Activated CD4-positive, alpha-beta T cell treated with anti-CD3 and anti-CD28 coated beads, Interleukin-2, amount 10 ng/mL, durations not matched to agents 24 days and 14 days (primary cell): ENCODE measurements at regions not wholly inside any gene's neighbourhood (a gene's known extent, or its start where the extent isn't known, plus 50 kb on each side); places are given as distances from the start of the nearest gene placed in this dataset.

Source experiments
- DNase-seq: peaks from one replicate; pipeline ENCODE4 v3.0.0; 2022
- H3K27ac Mint-ChIP-seq: one replicate; pipeline ENCODE4 v1.8.0; 2022; ENCODE audit warnings: mild to moderate bottlenecking, mixed read lengths
- H3K27me3 Mint-ChIP-seq: one replicate; pipeline ENCODE4 v1.8.0; 2022; ENCODE audit warnings: mixed read lengths
- H3K36me3 Mint-ChIP-seq: one replicate; pipeline ENCODE4 v1.8.0; 2022; ENCODE audit warnings: low read depth, mild to moderate bottlenecking, mixed read lengths
- H3K4me1 Mint-ChIP-seq: one replicate; pipeline ENCODE4 v1.8.0; 2021; ENCODE audit warnings: mixed read lengths
- H3K4me3 Mint-ChIP-seq: one replicate; pipeline ENCODE4 v1.8.0; 2022; ENCODE audit warnings: mild to moderate bottlenecking, moderate library complexity, mixed read lengths
- H3K9me3 Mint-ChIP-seq: one replicate; pipeline ENCODE4 v1.8.0; 2021; ENCODE audit warnings: mixed read lengths
- intact Hi-C: fragments of 100-400 bp; cut with micrococcal nuclease; formaldehyde crosslinking; loops from one replicate; pipeline ENCODE4 v1.15.1; 2023

- H3K4me1 Mint-ChIP-seq, result no peaks in the 10 kb centered on the region
- DNase-seq, result no peak
- H3K9me3 Mint-ChIP-seq, result no peaks in the 10 kb centered on the region
- H3K27me3 Mint-ChIP-seq, result no peaks in the 10 kb centered on the region
- intact Hi-C loops, result no loop called here
- no peak overlapping the region for H3K27ac Mint-ChIP-seq
- H3K36me3 Mint-ChIP-seq, result no peaks in the 10 kb centered on the region
- no peak overlapping the region for H3K4me3 Mint-ChIP-seq
Measured at GRCh38 chr3:88640581-88640980, 466.8 kb upstream of the EPHA3 start.

- H3K36me3 Mint-ChIP-seq, result no peaks in the 10 kb centered on the region
- no peak overlapping the region for H3K4me3 Mint-ChIP-seq
- H3K27ac Mint-ChIP-seq, result no peak overlapping the region
- intact Hi-C loops, result no loop called here
- H3K9me3 Mint-ChIP-seq, result no peaks in the 10 kb centered on the region
- H3K4me1 Mint-ChIP-seq, result no peaks in the 10 kb centered on the region
- DNase-seq, result no peak
- no peaks in the 10 kb centered on the region for H3K27me3 Mint-ChIP-seq
Measured at GRCh38 chr3:88641033-88641604, 466.3 kb upstream of the EPHA3 start.

GRCh38 chr3:88657459-88657858 lies 450.0 kb upstream of the EPHA3 start:
- H3K27me3 Mint-ChIP-seq, result no peaks in the 10 kb centered on the region
- no peaks in the 10 kb centered on the region for H3K36me3 Mint-ChIP-seq
- no peak overlapping the region for H3K4me3 Mint-ChIP-seq
- DNase-seq, result no peak
- peaks cover 4% of the 10 kb centered on the region for H3K9me3 Mint-ChIP-seq
- intact Hi-C loops, result no loop called here
- no peaks in the 10 kb centered on the region for H3K4me1 Mint-ChIP-seq
- H3K27ac Mint-ChIP-seq, result no peak overlapping the region

GRCh38 chr3:88661433-88661824 lies 446.0 kb upstream of the EPHA3 start:
- no peak for DNase-seq
- H3K4me3 Mint-ChIP-seq, result no peak overlapping the region
- no peaks in the 10 kb centered on the region for H3K4me1 Mint-ChIP-seq
- peaks cover 4% of the 10 kb centered on the region for H3K9me3 Mint-ChIP-seq
- no peak overlapping the region for H3K27ac Mint-ChIP-seq
- intact Hi-C loops, result no loop called here
- H3K36me3 Mint-ChIP-seq, result no peaks in the 10 kb centered on the region
- H3K27me3 Mint-ChIP-seq, result no peaks in the 10 kb centered on the region

GRCh38 chr3:88668180-88668579 lies 439.2 kb upstream of the EPHA3 start:
- no peak overlapping the region for H3K27ac Mint-ChIP-seq
- H3K36me3 Mint-ChIP-seq, result no peaks in the 10 kb centered on the region
- H3K27me3 Mint-ChIP-seq, result no peaks in the 10 kb centered on the region
- no peak overlapping the region for H3K4me3 Mint-ChIP-seq
- no peak for DNase-seq
- intact Hi-C loops, result no loop called here
- no peaks in the 10 kb centered on the region for H3K4me1 Mint-ChIP-seq
- H3K9me3 Mint-ChIP-seq, result no peaks in the 10 kb centered on the region

- Mint-ChIP-seq H3K36me3 (no peaks in the 10 kb centered on the region), H3K9me3 (no peaks in the 10 kb centered on the region), H3K27me3 (no peaks in the 10 kb centered on the region), H3K27ac (no peak overlapping the region), H3K4me1 (no peaks in the 10 kb centered on the region), H3K4me3 (no peak overlapping the region)
- no peak for DNase-seq
- intact Hi-C loops, result no loop called here
Measured at GRCh38 chr3:88671573-88671972, 435.8 kb upstream of the EPHA3 start.

- no peaks in the 10 kb centered on the region for H3K36me3 Mint-ChIP-seq
- H3K9me3 Mint-ChIP-seq, result no peaks in the 10 kb centered on the region
- H3K27ac Mint-ChIP-seq, result no peak overlapping the region
- no peaks in the 10 kb centered on the region for H3K27me3 Mint-ChIP-seq
- no peaks in the 10 kb centered on the region for H3K4me1 Mint-ChIP-seq
- no peak for DNase-seq
- no peak overlapping the region for H3K4me3 Mint-ChIP-seq
- intact Hi-C loops, result no loop called here
Measured at GRCh38 chr3:88677298-88677697, 430.1 kb upstream of the EPHA3 start.

GRCh38 chr3:88678747-88679146 lies 428.7 kb upstream of the EPHA3 start:
- Mint-ChIP-seq H3K9me3 (no peaks in the 10 kb centered on the region), H3K4me1 (no peaks in the 10 kb centered on the region), H3K27me3 (no peaks in the 10 kb centered on the region)

GRCh38 chr3:88690287-88690686 lies 417.1 kb upstream of the EPHA3 start:
- Mint-ChIP-seq H3K27ac (no peak overlapping the region), H3K36me3 (no peaks in the 10 kb centered on the region), H3K9me3 (no peaks in the 10 kb centered on the region), H3K4me3 (no peak overlapping the region), H3K27me3 (no peaks in the 10 kb centered on the region), H3K4me1 (no peaks in the 10 kb centered on the region)
- intact Hi-C loops, result no loop called here
- no peak for DNase-seq

More at GRCh38 chr3:88678747-88679146, 428.7 kb upstream of the EPHA3 start:
- no peak for DNase-seq
- H3K27ac Mint-ChIP-seq, result no peak overlapping the region
- intact Hi-C loops, result no loop called here
- H3K4me3 Mint-ChIP-seq, result no peak overlapping the region
- no peaks in the 10 kb centered on the region for H3K36me3 Mint-ChIP-seq

- Mint-ChIP-seq H3K4me1 (no peaks in the 10 kb centered on the region), H3K36me3 (no peaks in the 10 kb centered on the region), H3K27ac (no peak overlapping the region), H3K4me3 (no peak overlapping the region), H3K27me3 (no peaks in the 10 kb centered on the region), H3K9me3 (no peaks in the 10 kb centered on the region)
- DNase-seq, result no peak
- intact Hi-C loops, result no loop called here
Measured at GRCh38 chr3:88691081-88691480, 416.3 kb upstream of the EPHA3 start.

GRCh38 chr3:88703501-88704059 lies 403.8 kb upstream of the EPHA3 start:
- Mint-ChIP-seq H3K9me3 (no peaks in the 10 kb centered on the region), H3K36me3 (no peaks in the 10 kb centered on the region), H3K27ac (no peak overlapping the region), H3K4me1 (no peaks in the 10 kb centered on the region), H3K4me3 (no peak overlapping the region), H3K27me3 (no peaks in the 10 kb centered on the region)
- intact Hi-C loops, result no loop called here
- DNase-seq, result no peak

GRCh38 chr3:88704338-88704737 lies 403.1 kb upstream of the EPHA3 start:
- no peak for DNase-seq
- H3K4me3 Mint-ChIP-seq, result no peak overlapping the region
- no peaks in the 10 kb centered on the region for H3K27me3 Mint-ChIP-seq
- H3K36me3 Mint-ChIP-seq, result no peaks in the 10 kb centered on the region
- no peak overlapping the region for H3K27ac Mint-ChIP-seq
- H3K9me3 Mint-ChIP-seq, result no peaks in the 10 kb centered on the region
- H3K4me1 Mint-ChIP-seq, result no peaks in the 10 kb centered on the region
- intact Hi-C loops, result no loop called here

- H3K9me3 Mint-ChIP-seq, result no peaks in the 10 kb centered on the region
- H3K4me3 Mint-ChIP-seq, result no peak overlapping the region
- no peaks in the 10 kb centered on the region for H3K4me1 Mint-ChIP-seq
- no peak overlapping the region for H3K27ac Mint-ChIP-seq
- intact Hi-C loops, result no loop called here
- no peak for DNase-seq
- H3K36me3 Mint-ChIP-seq, result no peaks in the 10 kb centered on the region
- H3K27me3 Mint-ChIP-seq, result no peaks in the 10 kb centered on the region
Measured at GRCh38 chr3:88707837-88708236, 399.6 kb upstream of the EPHA3 start.

- Mint-ChIP-seq H3K4me3 (no peak overlapping the region), H3K4me1 (no peaks in the 10 kb centered on the region), H3K36me3 (no peaks in the 10 kb centered on the region), H3K9me3 (peaks cover 13% of the 10 kb centered on the region), H3K27ac (no peak overlapping the region), H3K27me3 (no peaks in the 10 kb centered on the region)
- intact Hi-C loops, result no loop called here
- DNase-seq, result no peak
Measured at GRCh38 chr3:88712552-88712951, 394.9 kb upstream of the EPHA3 start.

- no peak for DNase-seq
- Mint-ChIP-seq H3K4me1 (no peaks in the 10 kb centered on the region), H3K27ac (no peak overlapping the region), H3K27me3 (no peaks in the 10 kb centered on the region), H3K36me3 (no peaks in the 10 kb centered on the region), H3K9me3 (peaks cover 13% of the 10 kb centered on the region), H3K4me3 (no peak overlapping the region)
- intact Hi-C loops, result no loop called here
Measured at GRCh38 chr3:88713233-88713691, 394.2 kb upstream of the EPHA3 start.
